ENCODE measurements at regions not wholly inside any gene's neighbourhood (a gene's known extent, or its start where the extent isn't known, plus 50 kb on each side); places are given as distances from the start of the nearest gene placed in this dataset.

- ATAC-seq (ENCODE audit: low read depth): no peak
- CTCF ChIA-PET: no interaction called here
- intact Hi-C loops (cut with micrococcal nuclease): no loop called here
- Mint-ChIP-seq H3K36me3 (ENCODE audit: low read depth) (no peaks in the 10 kb centered on the region), H3K27ac (no peak overlapping the region), H3K4me1 (peaks cover 21% of the 10 kb centered on the region), H3K9me3 (no peaks in the 10 kb centered on the region), H3K27me3 (no peaks in the 10 kb centered on the region), H3K4me3 (no peak overlapping the region)
- POLR2A ChIA-PET: no interaction called here
- no peak for TF ChIP-seq CTCF (IDR thresholded peaks at IDR 0.05)
- no peak for DNase-seq
Measured at GRCh38 chr9:105126226-105126625, 118.2 kb upstream of the SLC44A1 start.

DNA sequence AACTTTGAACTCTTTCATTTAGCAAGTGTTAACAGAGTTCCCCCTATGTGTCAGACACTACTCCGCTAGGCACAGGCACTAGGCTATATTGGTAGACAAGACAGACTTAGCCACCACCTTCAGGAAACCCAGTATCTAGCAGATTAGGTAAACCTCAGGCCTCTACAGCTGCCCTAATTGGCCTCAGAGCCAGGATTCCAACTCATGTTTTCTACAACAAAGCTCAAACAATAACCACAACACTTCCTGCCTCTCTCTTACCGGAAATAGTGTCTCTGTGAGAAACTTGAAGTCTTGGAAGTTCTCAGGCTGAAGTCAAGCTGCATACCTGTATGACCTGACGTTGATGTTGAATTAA, 116.6 kb upstream of the SLC44A1 start:
- Mint-ChIP-seq H3K9me3 (no peaks in the 10 kb centered on the region), H3K27me3 (no peaks in the 10 kb centered on the region), H3K36me3 (ENCODE audit: low read depth) (no peaks in the 10 kb centered on the region), H3K27ac (peak overlapping the region; percentile 56), H3K4me1 (peaks cover 21% of the 10 kb centered on the region), H3K4me3 (peak overlapping the region; percentile 5)
- CTCF ChIA-PET: interaction anchor here (1.4 kb wide), 1 partner anchor 267 kb away, joined by 3 read pairs; no protein-coding TSS in a partner anchor
- TF ChIP-seq CTCF (IDR thresholded peaks at IDR 0.05): no peak
- no peak for ATAC-seq (ENCODE audit: low read depth)
- intact Hi-C loops (cut with micrococcal nuclease): no loop called here
- POLR2A ChIA-PET: no interaction called here
- DNase-seq: no peak

- CTCF ChIA-PET: interaction anchor here (1.4 kb wide), 1 partner anchor 268 kb away, joined by 3 read pairs; no protein-coding TSS in a partner anchor
- H3K36me3 Mint-ChIP-seq (ENCODE audit: low read depth): no peaks in the 10 kb centered on the region
- no peak overlapping the region for H3K27ac Mint-ChIP-seq
- POLR2A ChIA-PET: no interaction called here
- no peak for TF ChIP-seq CTCF (IDR thresholded peaks at IDR 0.05)
- DNase-seq (no peak), ATAC-seq (ENCODE audit: low read depth) (no peak)
- no peaks in the 10 kb centered on the region for H3K9me3 Mint-ChIP-seq
- H3K4me3 Mint-ChIP-seq: no peak overlapping the region
- H3K4me1 Mint-ChIP-seq: peaks cover 21% of the 10 kb centered on the region
- no peaks in the 10 kb centered on the region for H3K27me3 Mint-ChIP-seq
- intact Hi-C loops (cut with micrococcal nuclease): no loop called here
Measured at GRCh38 chr9:105128908-105129600, 115.4 kb upstream of the SLC44A1 start.

DNA sequence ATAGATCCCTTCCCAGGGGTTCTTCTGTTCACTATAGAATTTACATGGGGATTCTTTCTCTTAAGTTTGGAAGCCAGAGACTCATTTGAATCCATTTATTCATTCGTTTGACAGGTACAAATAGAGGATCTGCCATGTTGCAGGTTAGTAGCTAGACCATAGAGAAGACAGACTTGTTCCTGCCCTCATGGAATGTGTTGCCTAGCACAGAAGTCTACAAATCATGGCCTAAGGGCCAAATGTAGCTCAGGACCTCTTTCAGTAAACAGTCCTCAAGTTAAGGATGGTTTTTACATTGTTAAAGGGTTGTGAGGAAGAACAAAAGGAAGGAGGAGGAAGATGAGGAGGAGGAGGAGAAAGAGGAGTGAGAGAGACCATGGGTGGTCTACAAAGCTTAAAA, 114.7 kb upstream of the SLC44A1 start:
- no peak for TF ChIP-seq CTCF (IDR thresholded peaks at IDR 0.05)
- no peaks in the 10 kb centered on the region for H3K9me3 Mint-ChIP-seq
- ChIA-PET CTCF (no interaction called here), POLR2A (no interaction called here)
- H3K27ac Mint-ChIP-seq: no peak overlapping the region
- no peak for DNase-seq
- H3K27me3 Mint-ChIP-seq: no peaks in the 10 kb centered on the region
- H3K36me3 Mint-ChIP-seq (ENCODE audit: low read depth): no peaks in the 10 kb centered on the region
- ATAC-seq (ENCODE audit: low read depth): no peak
- H3K4me1 Mint-ChIP-seq: peaks cover 21% of the 10 kb centered on the region
- H3K4me3 Mint-ChIP-seq: no peak overlapping the region
- intact Hi-C loops (cut with micrococcal nuclease): no loop called here

- ATAC-seq (ENCODE audit: low read depth): no peak
- no peaks in the 10 kb centered on the region for H3K9me3 Mint-ChIP-seq
- no peak overlapping the region for H3K27ac Mint-ChIP-seq
- no peak for DNase-seq
- H3K4me1 Mint-ChIP-seq: peaks cover 20% of the 10 kb centered on the region
- H3K27me3 Mint-ChIP-seq: no peaks in the 10 kb centered on the region
- H3K4me3 Mint-ChIP-seq: no peak overlapping the region
- TF ChIP-seq CTCF (IDR thresholded peaks at IDR 0.05): no peak
- intact Hi-C loops (cut with micrococcal nuclease): no loop called here
- ChIA-PET CTCF (no interaction called here), POLR2A (no interaction called here)
- H3K36me3 Mint-ChIP-seq (ENCODE audit: low read depth): no peaks in the 10 kb centered on the region
Measured at GRCh38 chr9:105131981-105132380, 112.5 kb upstream of the SLC44A1 start.
